ENCODE measurements at regions not wholly inside any gene's neighbourhood (a gene's known extent, or its start where the extent isn't known, plus 50 kb on each side); places are given as distances from the start of the nearest gene placed in this dataset.
"Not testable (repeated sequence)": the region's sequence is repeated elsewhere in the genome, so short reads cannot be mapped to it uniquely, and the experiment has no call there.

GRCh38 chr1:200258447-200259375 is 151.1 kb downstream of the ZNF281 start:
- intact Hi-C loops (cut with micrococcal nuclease) = no loop called here
- peak; percentile 53 for TF ChIP-seq CTCF (IDR thresholded peaks at IDR 0.05; ENCODE audit: unreplicated experiment)
- BruUV-seq (replicated peaks) = no TSS peak
- H3K4me1 Mint-ChIP-seq (ENCODE audit: insufficient read depth, unreplicated experiment) = no peaks in the 10 kb centered on the region
- DNase-seq (ENCODE audit: unreplicated experiment) = peak; percentile 62
- no peak overlapping the region for H3K27ac Mint-ChIP-seq (ENCODE audit: low read depth, unreplicated experiment)
- H3K4me3 Mint-ChIP-seq (ENCODE audit: unreplicated experiment) = no peak overlapping the region
- ChIA-PET CTCF (interaction anchor here (0.6 to 3.4 kb wide), 27 partner anchors 8 to 641 kb away, joined by 3 to 16 read pairs (median 4); no protein-coding TSS in a partner anchor), POLR2A (interaction anchor here (0.7 kb wide), 1 partner anchor 230 kb away, joined by 3 read pairs; no protein-coding TSS in a partner anchor)
- no peaks in the 10 kb centered on the region for H3K36me3 Mint-ChIP-seq (ENCODE audit: insufficient read depth, unreplicated experiment)
- H3K9me3 Mint-ChIP-seq (ENCODE audit: unreplicated experiment) = no peaks in the 10 kb centered on the region
- H3K27me3 Mint-ChIP-seq (ENCODE audit: insufficient read depth, unreplicated experiment) = no peaks in the 10 kb centered on the region

- no peak for TF ChIP-seq CTCF (IDR thresholded peaks at IDR 0.05; ENCODE audit: unreplicated experiment)
- intact Hi-C loops (cut with micrococcal nuclease) = no loop called here
Measured at GRCh38 chr1:200257235-200257634, 152.6 kb downstream of the ZNF281 start.

GRCh38 chr1:200254602-200255001 is 155.2 kb downstream of the ZNF281 start:
- intact Hi-C loops (cut with micrococcal nuclease); H3K36me3 Mint-ChIP-seq (ENCODE audit: insufficient read depth, unreplicated experiment); BruUV-seq (replicated peaks); DNase-seq (ENCODE audit: unreplicated experiment); H3K4me1 Mint-ChIP-seq (ENCODE audit: insufficient read depth, unreplicated experiment); H3K27me3 Mint-ChIP-seq (ENCODE audit: insufficient read depth, unreplicated experiment); H3K27ac Mint-ChIP-seq (ENCODE audit: low read depth, unreplicated experiment); H3K4me3 Mint-ChIP-seq (ENCODE audit: unreplicated experiment); H3K9me3 Mint-ChIP-seq (ENCODE audit: unreplicated experiment): not testable (repeated sequence)
- CTCF ChIA-PET = interaction anchor here (0.6 to 1.5 kb wide), 9 partner anchors 9 to 596 kb away, joined by 3 to 4 read pairs (median 4); no protein-coding TSS in a partner anchor
- POLR2A ChIA-PET = interaction anchor here (0.8 kb wide), 1 partner anchor 13 kb away, joined by 4 read pairs; no protein-coding TSS in a partner anchor

More at GRCh38 chr1:200257235-200257634, 152.6 kb downstream of the ZNF281 start:
- no peak for DNase-seq (ENCODE audit: unreplicated experiment)
- POLR2A ChIA-PET = no interaction called here
- H3K4me3 Mint-ChIP-seq (ENCODE audit: unreplicated experiment) = no peak overlapping the region
- H3K4me1 Mint-ChIP-seq (ENCODE audit: insufficient read depth, unreplicated experiment) = no peaks in the 10 kb centered on the region
- no peaks in the 10 kb centered on the region for H3K9me3 Mint-ChIP-seq (ENCODE audit: unreplicated experiment)
- H3K27me3 Mint-ChIP-seq (ENCODE audit: insufficient read depth, unreplicated experiment) = no peaks in the 10 kb centered on the region
- no TSS peak for BruUV-seq (replicated peaks)
- no peaks in the 10 kb centered on the region for H3K36me3 Mint-ChIP-seq (ENCODE audit: insufficient read depth, unreplicated experiment)
- H3K27ac Mint-ChIP-seq (ENCODE audit: low read depth, unreplicated experiment) = no peak overlapping the region
- CTCF ChIA-PET = interaction anchor here (1.2 to 3.4 kb wide), 4 partner anchors 10 to 855 kb away, joined by 3 to 16 read pairs (median 6); no protein-coding TSS in a partner anchor

GRCh38 chr1:200253774-200254495 is 155.9 kb downstream of the ZNF281 start:
- ChIA-PET POLR2A (interaction anchor here (1.0 kb wide), 1 partner anchor 27 kb away, joined by 3 read pairs; no protein-coding TSS in a partner anchor), CTCF (interaction anchor here (0.6 to 1.5 kb wide), 8 partner anchors 54 to 1755 kb away, joined by 3 to 4 read pairs (median 4); no protein-coding TSS in a partner anchor)
- Mint-ChIP-seq H3K4me1 (ENCODE audit: insufficient read depth, unreplicated experiment) (no peaks in the 10 kb centered on the region), H3K27ac (ENCODE audit: low read depth, unreplicated experiment) (no peak overlapping the region), H3K4me3 (ENCODE audit: unreplicated experiment) (no peak overlapping the region), H3K27me3 (ENCODE audit: insufficient read depth, unreplicated experiment) (no peaks in the 10 kb centered on the region), H3K36me3 (ENCODE audit: insufficient read depth, unreplicated experiment) (no peaks in the 10 kb centered on the region), H3K9me3 (ENCODE audit: unreplicated experiment) (no peaks in the 10 kb centered on the region)
- intact Hi-C loops (cut with micrococcal nuclease) = no loop called here
- BruUV-seq (replicated peaks) = no TSS peak
- DNase-seq (ENCODE audit: unreplicated experiment) = no peak
- TF ChIP-seq CTCF (IDR thresholded peaks at IDR 0.05; ENCODE audit: unreplicated experiment) = no peak

All from MCF 10A (cell line).